ENCODE measurements at regions not wholly inside any gene's neighbourhood (a gene's known extent, or its start where the extent isn't known, plus 50 kb on each side); places are given as distances from the start of the nearest gene placed in this dataset.

GRCh38 chr10:131638049-131638879 is 262.5 kb upstream of the PPP2R2D start:
- Histone ChIP-seq H3K36me3 (ENCODE audit: control insufficient read depth, insufficient read depth, low read length) (no peaks in the 10 kb centered on the region), H3K9me3 (ENCODE audit: control insufficient read depth, insufficient read depth, low read length) (no peaks in the 10 kb centered on the region), H3K27me3 (ENCODE audit: control insufficient read depth, insufficient read depth, low read length) (no peaks in the 10 kb centered on the region), H3K27ac (ENCODE audit: low read depth, low read length) (no peak overlapping the region), H3K4me1 (ENCODE audit: control insufficient read depth, insufficient read depth, low read length) (no peaks in the 10 kb centered on the region), H3K4me3 (ENCODE audit: low read depth, low read length) (no peak overlapping the region)
- DNase-seq (ENCODE audit: low read depth in 4 of 6, low spot score in 6 of 6) = no peak
- 81% methylated on average over 12 of the region's 14 CpGs for WGBS (ENCODE audit: insufficient coverage)

- Histone ChIP-seq H3K4me3 (ENCODE audit: low read depth, low read length) (no peak overlapping the region), H3K9me3 (ENCODE audit: control insufficient read depth, insufficient read depth, low read length) (no peaks in the 10 kb centered on the region), H3K27ac (ENCODE audit: low read depth, low read length) (no peak overlapping the region), H3K4me1 (ENCODE audit: control insufficient read depth, insufficient read depth, low read length) (no peaks in the 10 kb centered on the region), H3K27me3 (ENCODE audit: control insufficient read depth, insufficient read depth, low read length) (no peaks in the 10 kb centered on the region), H3K36me3 (ENCODE audit: control insufficient read depth, insufficient read depth, low read length) (no peaks in the 10 kb centered on the region)
- WGBS (ENCODE audit: insufficient coverage) = 85% methylated on average over 4 of the region's 4 CpGs
- no peak for DNase-seq (ENCODE audit: low read depth in 4 of 6, low spot score in 6 of 6)
Measured at GRCh38 chr10:131638880-131639278, 261.9 kb upstream of the PPP2R2D start.

GRCh38 chr10:131640045-131640644 is 260.7 kb upstream of the PPP2R2D start:
- H3K4me1 ChIP-seq (ENCODE audit: control insufficient read depth, insufficient read depth, low read length) = peaks cover 11% of the 10 kb centered on the region
- H3K27me3 ChIP-seq (ENCODE audit: control insufficient read depth, insufficient read depth, low read length) = no peaks in the 10 kb centered on the region
- no CpG with 5 or more reads among the region's 2 CpGs for WGBS (ENCODE audit: insufficient coverage)
- no peak for DNase-seq (ENCODE audit: low read depth in 4 of 6, low spot score in 6 of 6)
- H3K27ac ChIP-seq (ENCODE audit: low read depth, low read length) = no peak overlapping the region
- H3K9me3 ChIP-seq (ENCODE audit: control insufficient read depth, insufficient read depth, low read length) = no peaks in the 10 kb centered on the region
- H3K4me3 ChIP-seq (ENCODE audit: low read depth, low read length) = no peak overlapping the region
- H3K36me3 ChIP-seq (ENCODE audit: control insufficient read depth, insufficient read depth, low read length) = no peaks in the 10 kb centered on the region

- Histone ChIP-seq H3K4me1 (ENCODE audit: control insufficient read depth, insufficient read depth, low read length) (peaks cover 11% of the 10 kb centered on the region), H3K9me3 (ENCODE audit: control insufficient read depth, insufficient read depth, low read length) (no peaks in the 10 kb centered on the region), H3K27me3 (ENCODE audit: control insufficient read depth, insufficient read depth, low read length) (no peaks in the 10 kb centered on the region), H3K4me3 (ENCODE audit: low read depth, low read length) (no peak overlapping the region), H3K27ac (ENCODE audit: low read depth, low read length) (no peak overlapping the region), H3K36me3 (ENCODE audit: control insufficient read depth, insufficient read depth, low read length) (no peaks in the 10 kb centered on the region)
- DNase-seq (ENCODE audit: low read depth in 4 of 6, low spot score in 6 of 6) = no peak
- WGBS (ENCODE audit: insufficient coverage) = 73% methylated on average over 4 of the region's 4 CpGs
Measured at GRCh38 chr10:131641231-131641630, 259.6 kb upstream of the PPP2R2D start.

GRCh38 chr10:131641898-131642297 is 258.9 kb upstream of the PPP2R2D start:
- Histone ChIP-seq H3K4me3 (ENCODE audit: low read depth, low read length) (no peak overlapping the region), H3K9me3 (ENCODE audit: control insufficient read depth, insufficient read depth, low read length) (no peaks in the 10 kb centered on the region), H3K27me3 (ENCODE audit: control insufficient read depth, insufficient read depth, low read length) (no peaks in the 10 kb centered on the region), H3K36me3 (ENCODE audit: control insufficient read depth, insufficient read depth, low read length) (no peaks in the 10 kb centered on the region), H3K4me1 (ENCODE audit: control insufficient read depth, insufficient read depth, low read length) (peaks cover 11% of the 10 kb centered on the region), H3K27ac (ENCODE audit: low read depth, low read length) (no peak overlapping the region)
- 44% methylated on average over 4 of the region's 4 CpGs for WGBS (ENCODE audit: insufficient coverage)
- no peak for DNase-seq (ENCODE audit: low read depth in 4 of 6, low spot score in 6 of 6)

- WGBS (ENCODE audit: insufficient coverage) = 49% methylated on average over 3 of the region's 4 CpGs
- Histone ChIP-seq H3K9me3 (ENCODE audit: control insufficient read depth, insufficient read depth, low read length) (no peaks in the 10 kb centered on the region), H3K36me3 (ENCODE audit: control insufficient read depth, insufficient read depth, low read length) (no peaks in the 10 kb centered on the region), H3K27ac (ENCODE audit: low read depth, low read length) (no peak overlapping the region), H3K4me3 (ENCODE audit: low read depth, low read length) (no peak overlapping the region), H3K27me3 (ENCODE audit: control insufficient read depth, insufficient read depth, low read length) (no peaks in the 10 kb centered on the region), H3K4me1 (ENCODE audit: control insufficient read depth, insufficient read depth, low read length) (peaks cover 11% of the 10 kb centered on the region)
- no peak for DNase-seq (ENCODE audit: low read depth in 4 of 6, low spot score in 6 of 6)
Measured at GRCh38 chr10:131642966-131643365, 257.8 kb upstream of the PPP2R2D start.

GRCh38 chr10:131644289-131644688 is 256.5 kb upstream of the PPP2R2D start:
- WGBS (ENCODE audit: insufficient coverage) = 28% methylated on average over 10 of the region's 14 CpGs
- no peaks in the 10 kb centered on the region for H3K27me3 ChIP-seq (ENCODE audit: control insufficient read depth, insufficient read depth, low read length)
- H3K4me3 ChIP-seq (ENCODE audit: low read depth, low read length) = no peak overlapping the region

GRCh38 chr10:131644864-131645658 is 255.7 kb upstream of the PPP2R2D start:
- no peak overlapping the region for H3K4me3 ChIP-seq (ENCODE audit: low read depth, low read length)
- no peak overlapping the region for H3K27ac ChIP-seq (ENCODE audit: low read depth, low read length)
- H3K9me3 ChIP-seq (ENCODE audit: control insufficient read depth, insufficient read depth, low read length) = no peaks in the 10 kb centered on the region
- H3K4me1 ChIP-seq (ENCODE audit: control insufficient read depth, insufficient read depth, low read length) = peaks cover 12% of the 10 kb centered on the region
- WGBS (ENCODE audit: insufficient coverage) = 63% methylated on average over 8 of the region's 12 CpGs
- H3K36me3 ChIP-seq (ENCODE audit: control insufficient read depth, insufficient read depth, low read length) = no peaks in the 10 kb centered on the region
- no peaks in the 10 kb centered on the region for H3K27me3 ChIP-seq (ENCODE audit: control insufficient read depth, insufficient read depth, low read length)
- no peak for DNase-seq (ENCODE audit: low read depth in 4 of 6, low spot score in 6 of 6)

More at GRCh38 chr10:131644289-131644688, 256.5 kb upstream of the PPP2R2D start:
- Histone ChIP-seq H3K36me3 (ENCODE audit: control insufficient read depth, insufficient read depth, low read length) (no peaks in the 10 kb centered on the region), H3K9me3 (ENCODE audit: control insufficient read depth, insufficient read depth, low read length) (no peaks in the 10 kb centered on the region), H3K27ac (ENCODE audit: low read depth, low read length) (no peak overlapping the region), H3K4me1 (ENCODE audit: control insufficient read depth, insufficient read depth, low read length) (peaks cover 11% of the 10 kb centered on the region)
- DNase-seq (ENCODE audit: low read depth in 4 of 6, low spot score in 6 of 6) = peak in 1 of 6 donors; percentile 40

GRCh38 chr10:131645756-131646155 is 255.1 kb upstream of the PPP2R2D start:
- Histone ChIP-seq H3K27me3 (ENCODE audit: control insufficient read depth, insufficient read depth, low read length) (no peaks in the 10 kb centered on the region), H3K9me3 (ENCODE audit: control insufficient read depth, insufficient read depth, low read length) (no peaks in the 10 kb centered on the region), H3K4me1 (ENCODE audit: control insufficient read depth, insufficient read depth, low read length) (peaks cover 19% of the 10 kb centered on the region), H3K27ac (ENCODE audit: low read depth, low read length) (no peak overlapping the region), H3K4me3 (ENCODE audit: low read depth, low read length) (no peak overlapping the region), H3K36me3 (ENCODE audit: control insufficient read depth, insufficient read depth, low read length) (no peaks in the 10 kb centered on the region)
- no peak for DNase-seq (ENCODE audit: low read depth in 4 of 6, low spot score in 6 of 6)
- 95% methylated on average over 10 of the region's 10 CpGs for WGBS (ENCODE audit: insufficient coverage)
